NCI-H2196 treated with DMSO at 0.1 percent for 48 hours (cell line): ENCODE measurements at regions not wholly inside any gene's neighbourhood (a gene's known extent, or its start where the extent isn't known, plus 50 kb on each side); places are given as distances from the start of the nearest gene placed in this dataset.

Experiments used
- DNase-seq: peaks from one replicate; lab custom pipeline; 2025; ENCODE audit not compliant: unreplicated experiment; lab: John Stamatoyannopoulos, UW

DNA sequence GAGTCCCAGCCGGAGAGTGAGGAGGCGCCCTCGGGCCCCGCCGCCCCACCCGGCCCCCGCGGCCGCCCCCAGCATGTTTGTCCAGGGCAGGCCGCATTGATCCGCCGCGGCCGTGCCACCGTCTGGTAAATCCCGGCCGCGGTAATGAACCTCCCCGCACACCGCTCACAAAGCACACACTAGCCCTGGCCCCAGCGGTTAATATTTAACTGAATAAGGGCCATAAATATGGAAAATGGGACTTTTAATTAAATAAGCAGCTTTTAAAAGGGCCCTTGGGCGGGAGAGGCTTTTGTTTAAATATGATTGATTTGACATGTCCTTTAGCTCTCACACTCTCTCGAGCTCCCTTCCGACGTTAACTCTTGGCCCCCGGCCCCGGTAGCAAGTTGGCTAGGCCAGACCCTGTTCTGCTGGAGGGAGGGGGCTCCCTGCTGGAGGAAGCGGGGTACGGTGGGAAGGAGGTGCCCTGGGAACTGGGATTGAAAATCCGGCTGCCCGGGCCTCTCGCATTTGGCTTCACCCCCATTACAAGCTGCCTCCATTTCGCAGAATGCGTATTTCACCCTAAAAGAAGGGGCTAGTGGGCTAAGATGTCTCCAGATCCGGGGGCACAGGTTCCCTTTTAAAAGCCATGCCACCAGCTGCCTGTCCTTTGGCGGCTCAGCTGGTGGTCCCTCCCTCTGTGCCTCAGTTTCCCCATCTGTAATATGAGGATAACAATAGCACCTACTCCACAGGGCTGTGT lies 199.8 kb downstream of the RBM19 start:
- no peak for DNase-seq

DNA sequence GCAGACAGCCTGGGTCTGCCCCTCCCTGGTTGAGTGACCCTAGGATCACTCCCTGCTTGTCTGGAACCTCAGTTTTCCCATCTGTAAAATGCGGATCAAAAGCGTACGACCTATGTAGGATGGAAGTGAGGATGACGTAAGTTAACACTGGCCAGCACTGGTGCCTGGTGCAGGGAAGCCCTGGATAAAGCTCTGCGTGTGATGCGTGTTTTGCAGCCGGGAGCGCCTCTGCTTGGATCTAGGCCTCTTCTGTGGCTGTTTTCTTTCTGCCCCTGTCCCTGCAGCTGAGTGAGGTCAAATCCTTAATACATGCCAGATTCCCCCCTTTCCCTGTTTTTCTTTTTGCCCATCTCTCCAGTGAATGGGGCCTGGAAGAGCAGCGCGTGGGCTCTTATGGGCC lies 201.5 kb downstream of the RBM19 start:
- no peak for DNase-seq

DNA sequence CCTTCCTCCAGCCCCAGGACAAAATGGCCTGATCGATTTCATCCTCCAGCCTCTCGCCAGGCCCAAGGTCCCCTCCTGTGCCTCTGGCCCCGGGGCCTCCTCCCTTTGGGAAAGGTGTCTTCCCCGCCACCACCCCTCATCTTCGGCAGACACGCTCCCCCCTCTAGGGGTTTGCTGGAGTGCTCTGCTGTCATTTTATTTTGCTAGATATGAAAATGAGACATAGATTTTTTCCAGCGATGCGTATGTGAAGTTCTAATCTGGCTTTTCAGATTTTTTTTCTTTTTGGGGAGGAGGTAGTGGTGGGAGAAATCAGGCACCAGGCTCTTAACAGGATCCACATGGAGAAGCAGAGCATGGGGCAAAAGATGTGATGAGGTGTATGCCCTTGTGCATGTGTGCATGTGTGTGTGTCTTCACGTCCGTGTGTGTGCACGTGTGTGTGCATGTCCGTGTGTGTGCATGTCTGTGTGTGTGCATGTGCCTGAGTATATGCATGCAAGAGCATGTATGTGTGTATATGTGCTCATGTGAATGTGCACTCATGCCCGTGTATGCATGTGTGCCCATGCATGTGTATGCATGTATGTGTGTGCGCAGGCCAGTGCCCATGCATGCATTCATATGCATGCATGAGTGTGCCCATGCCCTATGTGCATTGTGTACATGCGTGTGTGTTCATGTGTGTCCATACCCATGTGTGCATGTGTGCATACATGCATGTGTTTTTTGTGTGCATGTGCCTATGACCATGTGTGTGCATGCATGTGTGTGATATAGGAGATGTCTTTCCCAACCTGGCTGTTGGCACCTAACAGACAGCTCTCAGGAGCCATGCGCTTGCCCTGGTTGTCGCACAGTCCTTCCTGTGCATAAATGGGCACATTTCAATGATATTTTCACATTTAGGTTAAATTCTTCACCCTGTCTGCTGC lies 203.0 kb downstream of the RBM19 start:
- no peak for DNase-seq

DNA sequence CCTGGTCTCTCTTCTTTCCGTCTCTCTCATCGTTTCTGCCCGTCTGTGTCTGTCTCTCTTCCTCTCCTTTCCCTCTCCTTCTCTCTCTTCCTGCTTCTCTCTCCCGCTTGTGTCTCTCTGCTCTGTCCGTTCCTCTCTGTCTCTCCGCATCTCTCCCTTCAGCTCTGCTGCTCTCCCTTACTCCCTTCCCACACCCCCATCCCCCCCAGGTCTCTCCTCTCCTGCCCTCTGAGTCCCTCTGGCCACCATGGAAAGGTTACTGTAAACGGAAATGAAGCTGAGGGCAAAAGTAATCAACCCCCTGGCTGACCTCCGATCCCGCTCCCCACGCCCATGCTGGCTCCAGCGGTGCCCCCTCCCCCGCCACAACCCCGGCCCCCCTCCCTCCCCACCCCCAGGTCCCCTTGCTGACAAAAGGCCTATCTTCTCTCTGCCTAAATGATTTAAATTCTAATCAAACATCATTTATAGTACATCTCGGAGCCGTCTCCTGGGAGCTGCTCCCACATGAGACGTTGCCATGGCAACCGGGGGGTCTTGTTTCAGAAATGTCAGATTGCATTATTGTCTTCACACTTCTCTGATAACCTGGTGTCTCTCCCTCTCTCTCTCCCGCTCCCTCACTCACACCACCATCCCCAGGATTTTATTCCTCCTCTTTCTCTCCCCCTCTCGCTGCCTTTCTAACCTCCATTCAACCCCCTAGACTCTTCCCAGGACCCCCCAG lies 203.8 kb downstream of the RBM19 start:
- no peak for DNase-seq

DNA sequence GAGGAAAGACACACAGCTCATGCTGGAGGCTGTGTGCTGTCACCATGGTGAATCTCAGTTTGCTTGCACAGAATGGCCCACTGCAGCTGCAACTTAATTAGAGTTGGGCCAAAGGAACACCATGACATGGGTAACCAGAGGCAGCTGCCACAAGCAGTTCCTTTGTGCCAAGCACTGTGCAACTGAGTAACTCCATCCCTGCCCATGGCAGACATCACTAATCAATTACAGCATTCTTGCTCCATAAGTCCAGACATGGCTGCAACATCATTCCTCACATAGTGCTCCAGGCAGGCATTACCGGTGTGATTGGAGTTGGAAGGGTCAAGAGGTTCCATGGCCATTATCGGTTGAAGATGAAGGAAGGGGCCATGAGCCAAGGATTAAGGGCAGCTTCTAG lies 207.0 kb downstream of the RBM19 start:
- DNase-seq, result no peak

DNA sequence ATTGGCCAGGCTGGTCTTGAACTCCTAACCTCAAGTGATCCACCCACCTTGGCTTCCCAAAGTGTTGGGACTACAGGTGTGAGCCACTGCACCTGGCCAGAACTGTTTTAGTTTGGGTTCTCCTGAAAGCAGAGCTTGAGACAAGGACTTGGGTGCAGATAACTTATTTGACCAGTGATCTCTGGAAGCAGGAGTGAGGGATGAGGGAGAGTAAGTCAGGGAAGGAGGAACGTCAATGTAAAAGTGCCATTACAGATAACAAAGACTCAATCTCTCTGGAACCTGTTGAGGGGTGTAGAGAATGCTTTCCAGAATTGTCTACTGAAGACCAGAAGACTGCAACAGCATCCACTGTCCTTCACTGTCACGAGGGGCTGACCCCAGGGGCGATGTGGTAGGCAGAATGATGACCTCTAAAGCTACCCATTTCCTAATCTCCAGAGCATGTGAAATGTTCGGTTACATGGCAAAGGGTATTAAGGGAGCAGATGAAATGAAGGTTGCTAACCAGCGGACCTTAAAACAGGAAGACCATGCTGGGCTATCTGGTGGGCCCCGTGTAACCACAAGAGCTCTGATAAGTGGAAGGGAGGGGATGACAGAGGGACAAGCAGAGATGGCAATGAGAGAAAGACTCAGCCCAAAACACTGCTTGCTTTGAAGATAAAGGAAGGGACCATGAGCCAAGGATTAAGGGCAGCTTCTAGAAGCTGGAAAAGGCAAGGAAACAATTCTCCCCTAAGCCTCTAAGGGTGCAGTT lies 207.8 kb downstream of the RBM19 start:
- DNase-seq, result no peak

DNA sequence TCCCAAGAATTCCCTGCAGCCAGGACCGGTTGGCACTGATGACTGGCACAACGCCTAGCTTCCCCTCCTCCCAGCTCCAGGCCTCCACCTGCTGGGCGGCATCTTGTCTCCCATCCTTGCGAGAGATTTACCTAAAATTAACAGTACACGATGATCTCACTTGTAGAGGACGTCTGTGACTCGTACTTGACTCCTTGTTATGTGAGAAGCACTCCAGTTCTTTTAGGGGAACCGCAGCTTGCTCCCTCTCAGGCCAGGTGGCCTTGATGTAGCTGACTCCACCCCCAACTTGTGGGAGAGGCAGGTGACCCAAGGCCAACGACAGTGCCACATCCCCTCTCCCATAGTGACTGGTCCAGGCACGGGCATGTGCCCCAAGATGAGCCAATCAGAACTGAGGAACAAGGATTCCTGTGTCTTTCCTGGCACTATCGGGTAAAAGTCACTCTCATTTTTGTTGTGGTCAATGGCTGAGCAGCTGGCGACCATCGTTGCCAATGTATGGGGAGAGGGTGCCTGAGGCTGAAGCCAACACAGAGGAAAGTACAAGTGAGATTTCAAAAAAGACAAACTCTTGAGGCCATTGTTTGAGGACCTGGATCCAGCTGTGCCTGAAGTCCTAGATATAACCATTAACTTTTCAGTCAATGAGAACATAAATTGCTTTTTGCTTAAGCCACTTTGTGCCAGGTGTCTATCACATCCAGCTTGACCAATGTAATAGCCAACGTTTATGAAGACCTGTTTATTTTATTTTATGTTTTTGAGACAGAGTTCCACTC lies 208.7 kb downstream of the RBM19 start:
- peak; percentile 92 for DNase-seq

DNA sequence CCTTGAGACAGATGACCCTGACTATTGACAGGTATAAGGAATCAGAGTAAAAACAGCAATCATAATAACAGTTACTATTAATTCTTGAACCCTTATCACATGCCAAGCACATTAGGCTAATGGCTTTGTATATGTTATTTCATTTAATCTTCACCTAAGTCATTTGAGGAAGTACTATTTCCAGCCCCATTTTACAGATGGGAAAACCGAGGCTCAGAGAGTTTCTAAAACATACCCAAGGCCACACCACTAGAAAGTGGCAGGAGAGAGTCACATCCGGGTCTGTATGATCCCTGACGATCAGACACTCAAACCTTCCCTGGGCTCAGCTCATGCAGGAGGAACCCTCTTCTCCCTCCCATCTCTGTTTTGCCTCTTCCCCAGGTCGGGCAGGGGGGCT lies 209.5 kb downstream of the RBM19 start:
- DNase-seq, result no peak

DNA sequence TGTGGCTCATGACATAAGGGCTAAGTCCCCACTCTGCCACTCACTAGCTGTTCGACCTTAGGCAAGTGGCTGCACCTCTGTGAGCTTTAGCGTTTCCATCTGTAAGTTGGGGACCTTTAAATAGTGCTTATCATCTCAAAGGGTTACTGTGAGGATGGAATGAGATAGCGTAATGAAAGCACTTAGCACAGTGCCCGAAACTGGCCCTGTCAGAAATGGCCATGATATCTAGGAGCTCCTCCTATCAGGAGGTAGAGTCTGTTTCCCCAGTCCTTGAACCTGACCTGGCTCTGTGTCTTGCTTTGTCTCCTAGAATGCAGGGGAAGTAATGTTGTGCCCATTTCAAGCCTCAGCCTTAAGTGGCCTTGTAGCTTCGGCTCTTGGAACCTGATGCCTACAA lies 211.0 kb downstream of the RBM19 start:
- no peak for DNase-seq

DNA sequence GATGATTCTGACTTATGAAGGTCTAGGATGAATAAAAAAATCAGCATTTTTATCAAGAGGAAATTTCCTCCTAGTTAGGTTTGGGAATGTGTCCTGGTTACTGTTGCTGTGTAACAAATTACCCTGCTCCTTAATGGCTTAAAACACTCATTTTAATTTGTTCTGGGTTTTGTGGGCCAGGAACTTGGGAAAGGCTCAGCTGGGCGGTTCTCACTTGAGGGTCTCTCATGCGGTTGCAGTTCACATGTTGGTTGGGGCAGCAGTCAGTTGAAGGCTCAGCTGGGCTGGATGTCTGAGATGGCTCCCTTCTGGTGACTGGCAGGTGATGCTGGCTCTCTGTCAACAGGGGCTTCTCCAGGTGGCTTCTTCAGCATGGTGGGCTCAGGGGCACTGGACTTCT lies 214.6 kb downstream of the RBM19 start:
- no peak for DNase-seq

DNA sequence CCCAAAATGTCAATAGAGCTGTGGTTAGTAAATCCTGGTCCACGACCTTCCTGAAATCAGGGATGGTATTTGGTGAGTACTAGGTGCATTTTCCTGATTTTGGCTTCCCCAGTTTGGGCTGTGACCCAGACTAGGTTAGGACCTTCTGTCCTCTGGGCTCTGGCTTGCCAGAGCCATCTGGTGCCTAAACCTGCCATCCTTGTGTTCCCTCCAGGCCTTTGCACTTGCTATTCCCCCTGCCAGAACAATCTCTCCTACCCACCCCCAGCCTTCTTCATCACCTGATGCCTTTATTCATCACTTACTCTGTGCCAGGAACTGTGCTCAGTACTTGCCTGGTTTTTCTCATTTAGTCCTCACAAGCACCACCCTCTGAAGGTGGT lies 216.7 kb downstream of the RBM19 start:
- no peak for DNase-seq

DNA sequence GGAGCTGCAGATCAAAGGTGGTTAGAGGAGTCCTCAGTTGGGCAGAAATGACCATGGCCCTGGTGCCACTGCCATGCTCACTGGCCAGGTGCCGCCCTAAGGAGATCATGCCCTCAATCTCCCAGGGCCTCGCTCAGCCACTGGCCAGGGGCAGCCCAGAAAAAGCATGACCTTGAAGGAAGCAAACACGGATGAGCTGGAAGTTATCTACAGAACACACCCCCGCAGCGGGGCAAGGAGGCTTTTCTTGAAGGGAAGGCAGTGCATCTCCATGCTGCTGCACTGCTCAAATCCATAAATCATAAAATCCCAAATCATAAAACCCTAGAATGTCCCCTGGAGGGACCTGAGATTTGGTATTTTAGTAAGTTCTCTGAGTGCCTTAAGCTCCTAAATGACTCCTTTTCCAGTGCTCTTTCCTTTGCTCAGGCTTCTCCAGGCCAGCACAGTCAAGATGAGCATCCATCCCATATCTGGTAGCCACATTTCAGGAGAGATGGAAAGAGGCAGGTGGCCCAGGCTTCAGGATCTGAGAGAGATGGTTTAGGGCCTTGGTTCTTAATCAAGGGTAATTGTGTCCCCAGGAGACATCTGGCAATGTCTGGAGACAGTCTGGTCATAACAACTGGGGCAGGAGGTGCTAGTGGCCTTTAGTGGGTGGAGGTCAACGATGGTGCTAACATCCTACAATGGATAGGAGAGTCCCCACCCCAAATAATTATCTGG lies 217.3 kb downstream of the RBM19 start:
- no peak for DNase-seq

DNA sequence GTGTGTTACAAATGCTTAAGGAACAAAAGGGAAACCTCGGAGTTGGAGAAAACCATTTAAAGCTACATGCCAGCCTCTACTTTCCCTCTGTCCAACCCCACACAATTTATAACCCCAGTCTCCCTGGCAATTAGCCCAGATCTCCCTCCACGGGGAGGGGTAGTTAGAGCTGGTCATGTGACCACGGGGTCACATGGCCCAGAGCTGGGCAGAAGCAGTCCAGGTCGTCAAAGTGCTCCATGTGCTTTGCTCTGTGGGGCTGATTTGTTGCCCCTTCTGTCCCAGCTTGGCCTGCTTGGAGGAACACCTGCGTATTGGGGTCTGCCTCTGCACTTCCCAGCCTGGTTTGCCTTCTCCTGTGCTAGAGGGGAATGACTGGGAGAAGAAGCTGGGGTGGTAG lies 219.1 kb downstream of the RBM19 start:
- peak; percentile 14 for DNase-seq

DNA sequence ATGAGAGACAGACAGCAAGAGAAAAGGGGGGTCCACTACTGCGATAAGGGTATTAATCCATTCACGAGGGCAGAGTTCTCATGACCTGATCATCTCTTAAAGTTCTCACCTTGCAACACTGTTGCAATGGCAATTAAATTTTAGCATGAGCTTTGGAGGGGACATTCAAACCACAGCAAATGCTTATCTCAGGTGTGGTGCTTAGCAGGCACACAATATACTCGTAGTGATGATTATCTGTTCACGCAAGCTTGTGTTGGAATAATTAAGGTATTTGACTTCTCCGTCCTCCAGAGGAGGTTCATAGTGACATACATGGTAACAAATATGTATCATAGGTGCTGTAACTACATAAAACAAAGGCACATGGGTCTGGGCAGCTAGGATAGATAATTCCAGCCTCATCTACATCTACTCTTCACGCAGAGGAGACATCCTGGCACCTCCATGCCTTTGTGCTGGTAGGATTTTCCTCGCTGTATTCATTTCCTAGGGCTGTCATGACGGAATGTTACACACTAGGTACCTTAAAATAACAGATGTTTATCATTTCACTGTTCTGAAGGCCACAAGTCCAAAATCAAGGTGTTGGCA lies 221.2 kb downstream of the RBM19 start:
- DNase-seq, result no peak

DNA sequence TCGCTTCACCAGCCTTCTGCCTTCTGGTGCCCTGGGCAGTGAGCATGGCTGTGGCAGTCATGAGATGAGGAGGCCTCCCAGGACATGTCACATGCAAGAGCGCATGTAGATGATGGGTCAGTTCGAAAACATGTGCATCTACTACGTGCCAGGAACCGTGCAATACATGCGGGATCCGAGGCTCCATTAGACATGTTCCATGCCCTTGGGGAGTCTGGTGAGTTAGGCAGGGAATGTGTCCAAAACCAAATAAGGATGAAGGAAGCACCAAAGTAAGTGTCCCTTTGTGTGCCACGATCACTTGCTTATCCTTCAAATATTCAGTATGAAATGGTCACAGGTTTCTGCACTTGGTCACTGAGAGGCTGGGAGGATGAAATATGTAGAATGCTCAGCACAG lies 223.3 kb downstream of the RBM19 start:
- no peak for DNase-seq

DNA sequence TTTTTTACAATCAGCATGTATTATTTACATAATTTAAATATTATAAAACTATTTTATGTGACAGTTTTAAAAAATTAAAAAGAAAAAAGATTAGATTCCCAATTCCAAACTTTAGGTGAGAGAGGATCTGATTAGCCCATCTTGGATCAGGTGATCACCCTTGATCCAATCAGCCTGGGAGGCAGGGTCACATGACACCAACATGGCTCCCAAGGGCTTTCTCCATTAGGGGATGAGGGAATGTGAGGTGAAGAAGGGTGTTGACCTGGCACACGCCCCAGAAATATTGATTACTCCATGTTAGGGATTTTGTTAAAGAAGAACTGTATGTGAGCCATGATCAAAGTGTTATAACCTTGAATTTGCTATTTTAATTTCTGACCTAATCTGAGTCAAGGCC lies 225.4 kb downstream of the RBM19 start:
- DNase-seq, result no peak

DNA sequence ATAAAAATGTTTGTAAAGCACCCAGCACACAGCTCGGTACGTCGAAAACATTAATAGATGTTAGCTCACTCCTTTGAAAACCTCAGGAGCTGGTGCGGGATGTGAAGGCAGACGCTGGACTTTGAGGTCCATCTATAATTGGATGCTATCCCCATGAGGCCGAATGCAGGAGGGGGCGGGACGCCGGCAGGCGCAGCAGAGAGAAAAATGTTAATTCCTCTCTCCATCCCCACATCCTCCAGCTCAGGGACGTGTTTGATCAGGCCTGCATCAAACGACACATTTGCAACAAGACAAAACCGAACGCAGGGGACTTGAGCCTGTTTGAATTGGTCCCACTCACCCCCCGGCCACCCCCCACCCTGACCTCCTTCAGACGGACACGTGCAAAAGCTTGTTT lies 231.0 kb downstream of the RBM19 start:
- DNase-seq, result no peak

DNA sequence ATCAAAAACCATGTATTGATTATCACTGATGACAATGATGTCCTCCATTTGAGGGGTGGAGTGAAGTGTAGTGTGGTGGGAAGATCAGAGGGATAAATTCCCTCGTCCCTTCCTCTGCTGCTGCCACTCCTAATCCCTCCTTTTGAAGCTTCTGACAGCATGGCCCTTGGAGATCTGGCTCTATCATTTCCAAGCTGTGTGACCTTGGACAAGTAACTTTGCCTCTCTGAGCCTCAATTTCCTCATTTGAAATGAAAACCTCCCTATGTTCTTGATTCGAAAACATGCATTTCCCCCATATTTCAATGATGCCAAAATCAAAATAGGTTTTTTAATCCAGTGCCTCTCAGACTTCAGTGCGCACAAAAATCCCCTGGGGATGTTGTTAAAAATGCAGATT lies 231.6 kb downstream of the RBM19 start:
- no peak for DNase-seq

DNA sequence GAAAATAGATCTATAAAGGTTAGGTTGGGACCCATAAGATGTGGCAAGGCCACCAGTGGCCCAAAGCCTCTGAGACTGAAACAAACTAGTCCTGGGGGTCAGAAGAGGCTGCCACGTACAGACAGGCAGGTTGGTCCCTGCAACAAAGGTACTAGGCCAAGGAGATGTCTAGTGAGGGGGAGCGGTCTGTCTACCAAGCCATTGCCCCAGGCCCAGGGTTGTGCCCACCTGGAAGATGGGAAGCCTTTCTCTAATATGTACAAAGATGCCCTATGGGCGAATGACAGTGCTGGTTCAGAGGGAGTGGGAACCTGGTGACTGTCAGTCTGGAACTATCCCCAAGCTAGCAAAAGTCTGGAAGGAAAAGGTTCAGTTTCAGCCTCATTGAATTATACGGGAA lies 233.2 kb downstream of the RBM19 start:
- no peak for DNase-seq
